ENCODE measurements at regions not wholly inside any gene's neighbourhood (a gene's known extent, or its start where the extent isn't known, plus 50 kb on each side); places are given as distances from the start of the nearest gene placed in this dataset.

DNA sequence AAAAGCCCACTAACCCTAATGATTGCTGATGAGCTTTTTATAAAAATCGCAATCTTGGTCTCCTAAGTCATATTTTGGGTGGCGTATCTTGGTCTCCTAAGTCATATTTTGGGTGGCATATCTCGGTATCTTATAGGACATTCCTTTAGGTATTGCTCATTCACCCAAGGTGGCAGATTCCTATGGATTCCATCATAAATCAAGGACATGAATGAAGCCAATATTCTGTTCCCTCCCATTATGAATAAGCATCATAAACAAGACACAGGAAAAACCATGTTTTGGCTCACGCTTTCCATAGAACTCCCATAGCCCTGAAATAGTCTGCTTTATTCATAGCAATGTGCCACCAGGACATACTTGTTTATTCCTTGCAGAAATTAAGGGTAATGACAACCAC lies 95.0 kb upstream of the CD99 start:
- DNase-seq (ENCODE audit: low read depth, low spot score) (peak; percentile 56), FAIRE-seq (no peak)
- no peaks in the 10 kb centered on the region for H4K20me1 ChIP-seq (ENCODE audit: control insufficient read depth, extremely low read depth, insufficient read depth, low read length)
- H3K9ac ChIP-seq (ENCODE audit: control insufficient read depth, extremely low read depth, insufficient read depth, low read length) = no peak overlapping the region
- no peak for TF ChIP-seq EZH2 (IDR thresholded peaks at IDR 0.05; ENCODE audit: low read length)
- TF ChIP-seq, protein P1, sequence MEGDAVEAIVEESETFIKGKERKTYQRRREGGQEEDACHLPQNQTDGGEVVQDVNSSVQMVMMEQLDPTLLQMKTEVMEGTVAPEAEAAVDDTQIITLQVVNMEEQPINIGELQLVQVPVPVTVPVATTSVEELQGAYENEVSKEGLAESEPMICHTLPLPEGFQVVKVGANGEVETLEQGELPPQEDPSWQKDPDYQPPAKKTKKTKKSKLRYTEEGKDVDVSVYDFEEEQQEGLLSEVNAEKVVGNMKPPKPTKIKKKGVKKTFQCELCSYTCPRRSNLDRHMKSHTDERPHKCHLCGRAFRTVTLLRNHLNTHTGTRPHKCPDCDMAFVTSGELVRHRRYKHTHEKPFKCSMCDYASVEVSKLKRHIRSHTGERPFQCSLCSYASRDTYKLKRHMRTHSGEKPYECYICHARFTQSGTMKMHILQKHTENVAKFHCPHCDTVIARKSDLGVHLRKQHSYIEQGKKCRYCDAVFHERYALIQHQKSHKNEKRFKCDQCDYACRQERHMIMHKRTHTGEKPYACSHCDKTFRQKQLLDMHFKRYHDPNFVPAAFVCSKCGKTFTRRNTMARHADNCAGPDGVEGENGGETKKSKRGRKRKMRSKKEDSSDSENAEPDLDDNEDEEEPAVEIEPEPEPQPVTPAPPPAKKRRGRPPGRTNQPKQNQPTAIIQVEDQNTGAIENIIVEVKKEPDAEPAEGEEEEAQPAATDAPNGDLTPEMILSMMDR (optimal IDR thresholded peaks at IDR 0.05 in 1 of 3, IDR thresholded peaks at IDR 0.05 in 1 of 3, conservative IDR thresholded peaks at IDR 0.05 in 1 of 3; ENCODE audit: extremely low read depth in 1 of 3, insufficient read depth in 2 of 3, low read length in 3 of 3) = no peak
- H3K36me3 ChIP-seq (ENCODE audit: control insufficient read depth in 2 of 2, extremely low read depth in 1 of 2, insufficient read depth in 2 of 2, low read length in 2 of 2) = no peaks in the 10 kb centered on the region
- H3K27me3 ChIP-seq (ENCODE audit: control insufficient read depth, extremely low read depth, insufficient read depth, low read length) = no peaks in the 10 kb centered on the region
- no peak overlapping the region for H3K27ac ChIP-seq (ENCODE audit: control insufficient read depth, insufficient read depth, low read length)
- no peak overlapping the region for H3K4me3 ChIP-seq (ENCODE audit: control insufficient read depth in 2 of 3, extremely low read depth in 1 of 3, insufficient read depth in 2 of 3, low read depth in 1 of 3, low read length in 3 of 3)
- no peak overlapping the region for H2AFZ ChIP-seq (ENCODE audit: control insufficient read depth, low read length)
- H3K79me2 ChIP-seq (ENCODE audit: control insufficient read depth, insufficient read depth, low read length) = no peaks in the 10 kb centered on the region
- no peaks in the 10 kb centered on the region for H3K9me1 ChIP-seq (ENCODE audit: control insufficient read depth, extremely low read depth, insufficient read depth, low read length)
- H3K9me3 ChIP-seq (ENCODE audit: control insufficient read depth, low read depth, low read length) = no peaks in the 10 kb centered on the region
- H3K4me2 ChIP-seq (ENCODE audit: control insufficient read depth, extremely low read depth, insufficient read depth, low read depth, low read length) = no peak overlapping the region
- peaks cover 26% of the 10 kb centered on the region for H3K4me1 ChIP-seq (ENCODE audit: control insufficient read depth, extremely low read depth, insufficient read depth, low read length)
- dilution Hi-C loops (cut with MboI; ENCODE audit: extremely low pct_ligation_motif_present, low sequenced_read_pairs) = no loop called here

DNA sequence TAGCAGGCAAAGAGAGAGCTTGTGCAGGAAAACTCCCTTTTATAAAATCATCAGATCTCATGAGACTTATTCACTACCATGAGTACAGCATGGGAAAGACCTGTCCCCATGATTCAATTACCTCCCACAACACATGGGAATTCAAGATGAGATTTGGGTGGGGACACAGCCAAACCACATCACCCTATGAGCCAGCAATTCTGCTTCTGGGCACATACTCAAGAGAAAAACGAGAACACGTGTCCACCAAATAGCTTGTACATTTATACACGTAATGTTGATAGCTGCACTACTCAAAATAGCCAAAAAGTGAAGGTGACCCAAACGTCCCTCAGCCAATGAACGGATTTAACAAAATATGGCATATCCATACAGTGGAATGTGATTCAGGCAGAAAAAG lies 94.5 kb upstream of the DHRSX start:
- H3K4me3 ChIP-seq (ENCODE audit: control insufficient read depth in 2 of 3, extremely low read depth in 1 of 3, insufficient read depth in 2 of 3, low read depth in 1 of 3, low read length in 3 of 3) = no peak overlapping the region
- DNase-seq (ENCODE audit: low read depth, low spot score) (no peak), FAIRE-seq (peak; percentile 26)
- H3K27me3 ChIP-seq (ENCODE audit: control insufficient read depth, extremely low read depth, insufficient read depth, low read length) = no peaks in the 10 kb centered on the region
- no peak overlapping the region for H3K27ac ChIP-seq (ENCODE audit: control insufficient read depth, insufficient read depth, low read length)
- dilution Hi-C loops (cut with MboI; ENCODE audit: extremely low pct_ligation_motif_present, low sequenced_read_pairs) = no loop called here
- H3K36me3 ChIP-seq (ENCODE audit: control insufficient read depth in 2 of 2, extremely low read depth in 1 of 2, insufficient read depth in 2 of 2, low read length in 2 of 2) = no peaks in the 10 kb centered on the region
- TF ChIP-seq, protein P1 (optimal IDR thresholded peaks at IDR 0.05 in 1 of 3, IDR thresholded peaks at IDR 0.05 in 1 of 3, conservative IDR thresholded peaks at IDR 0.05 in 1 of 3; ENCODE audit: extremely low read depth in 1 of 3, insufficient read depth in 2 of 3, low read length in 3 of 3) = no peak
- no peak for TF ChIP-seq EZH2 (IDR thresholded peaks at IDR 0.05; ENCODE audit: low read length)
- H4K20me1 ChIP-seq (ENCODE audit: control insufficient read depth, extremely low read depth, insufficient read depth, low read length) = no peaks in the 10 kb centered on the region
- H3K4me2 ChIP-seq (ENCODE audit: control insufficient read depth, extremely low read depth, insufficient read depth, low read depth, low read length) = no peak overlapping the region
- no peak overlapping the region for H3K9ac ChIP-seq (ENCODE audit: control insufficient read depth, extremely low read depth, insufficient read depth, low read length)
- H3K79me2 ChIP-seq (ENCODE audit: control insufficient read depth, insufficient read depth, low read length) = no peaks in the 10 kb centered on the region
- peaks cover 26% of the 10 kb centered on the region for H3K4me1 ChIP-seq (ENCODE audit: control insufficient read depth, extremely low read depth, insufficient read depth, low read length)
- H3K9me3 ChIP-seq (ENCODE audit: control insufficient read depth, low read depth, low read length) = no peaks in the 10 kb centered on the region
- H3K9me1 ChIP-seq (ENCODE audit: control insufficient read depth, extremely low read depth, insufficient read depth, low read length) = no peaks in the 10 kb centered on the region
- H2AFZ ChIP-seq (ENCODE audit: control insufficient read depth, low read length) = no peak overlapping the region

Data from keratinocyte (primary cell).